ENCODE measurements at regions not wholly inside any gene's neighbourhood (a gene's known extent, or its start where the extent isn't known, plus 50 kb on each side); places are given as distances from the start of the nearest gene placed in this dataset.

- no peak for DNase-seq
Observed at GRCh38 chr3:99087277-99087676, 185.8 kb upstream of the DCBLD2 start.

- no peak for DNase-seq
Observed at GRCh38 chr3:99084826-99085225, 183.3 kb upstream of the DCBLD2 start.

DNA sequence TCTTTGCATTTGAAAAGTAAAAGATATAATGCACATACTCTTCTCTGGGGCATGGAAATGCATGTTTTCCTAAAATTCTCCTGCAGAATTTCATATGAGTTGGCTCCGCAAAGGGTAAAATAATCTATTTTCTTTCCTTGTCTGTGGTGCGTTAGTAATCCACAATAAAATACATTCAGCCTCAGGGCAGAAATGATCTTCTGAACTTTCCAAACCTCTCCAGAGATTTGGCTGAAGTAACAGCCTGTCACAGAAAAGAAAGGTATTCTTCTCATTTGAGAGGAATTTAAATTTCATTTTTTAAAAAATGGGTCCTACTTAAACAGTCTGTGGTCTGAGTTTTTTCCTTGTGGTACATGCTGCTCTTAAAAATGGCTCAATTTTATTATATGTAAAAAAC, 182.7 kb upstream of the DCBLD2 start:
- no peak for DNase-seq

GRCh38 chr3:99071096-99071495, 169.6 kb upstream of the DCBLD2 start:
- DNase-seq = no peak

DNA sequence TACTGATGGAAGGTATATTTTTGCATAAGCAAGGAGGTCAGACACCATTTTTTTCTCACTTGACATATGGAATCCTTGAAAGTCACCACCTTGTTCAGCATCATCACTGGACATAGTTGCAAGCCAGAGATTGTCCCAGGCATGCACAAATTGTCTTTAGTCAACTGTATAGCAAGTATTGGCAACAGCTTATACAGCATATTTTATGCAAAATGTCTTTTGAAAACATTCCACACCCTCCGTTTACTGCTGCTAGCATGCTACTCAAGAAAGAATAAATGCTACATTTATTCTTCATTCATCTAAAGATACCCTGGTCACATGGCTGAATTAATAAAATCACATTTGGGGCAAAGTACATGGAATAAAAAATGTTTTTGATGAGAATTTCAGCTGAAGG, 168.5 kb upstream of the DCBLD2 start:
- no peak for DNase-seq

- no peak for DNase-seq
Observed at GRCh38 chr3:99066863-99067262, 165.4 kb upstream of the DCBLD2 start.

DNA sequence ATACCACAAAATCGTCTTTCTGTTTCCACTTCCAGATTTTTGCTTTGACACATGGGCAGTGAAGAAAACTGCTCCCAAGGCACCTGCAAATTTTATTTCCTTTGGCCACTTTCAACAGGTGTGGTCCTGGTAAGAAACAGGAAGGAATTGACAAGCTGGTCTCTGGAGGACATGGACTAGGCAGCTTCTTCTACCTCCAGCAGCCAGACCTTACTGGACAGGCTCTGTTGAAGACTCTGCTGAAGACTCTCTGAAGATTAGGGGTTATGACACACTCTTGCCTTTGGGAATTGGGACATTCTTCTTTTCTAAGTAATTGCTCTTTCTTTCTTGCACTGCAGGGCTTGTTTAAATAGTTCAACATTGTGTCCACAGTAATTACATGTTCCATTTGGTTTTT, 147.7 kb upstream of the DCBLD2 start:
- DNase-seq = no peak

DNA sequence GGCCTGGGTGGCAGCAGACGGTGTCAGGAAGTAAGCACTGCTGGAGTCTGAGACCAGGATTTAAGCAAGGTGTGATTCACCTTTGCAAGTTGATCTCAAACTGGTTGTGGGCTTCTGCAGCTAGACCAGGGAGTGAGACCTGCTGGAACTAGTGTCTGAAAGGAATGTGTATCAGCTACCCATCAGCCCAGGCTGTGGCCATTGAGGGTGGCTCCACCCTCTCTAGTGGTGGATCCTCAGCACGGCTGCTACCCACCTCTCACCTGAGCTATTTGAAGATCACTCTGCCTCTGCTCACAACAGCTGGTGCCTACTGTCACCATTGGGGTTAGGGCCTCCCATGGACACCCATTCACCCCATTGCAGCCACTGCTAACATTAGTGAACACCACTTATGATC, 140.3 kb upstream of the DCBLD2 start:
- DNase-seq = no peak

DNA sequence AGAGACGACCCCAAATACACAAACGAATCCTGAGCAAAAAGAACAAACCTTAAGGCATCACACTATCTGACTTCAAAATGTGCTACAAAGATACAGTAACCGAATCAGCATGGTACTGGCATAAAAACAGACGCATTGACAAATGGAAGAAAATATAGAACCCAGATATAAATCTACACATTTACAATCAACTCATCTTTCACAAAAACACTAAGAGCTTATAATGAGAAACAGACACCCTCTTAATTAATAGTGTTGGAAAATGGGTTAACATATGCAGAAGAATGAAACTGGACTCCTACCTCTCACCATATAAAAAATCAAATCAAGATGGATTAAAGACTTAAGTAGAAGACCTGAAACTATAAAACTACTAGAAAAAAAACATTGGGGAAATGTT, 130.3 kb upstream of the DCBLD2 start:
- no peak for DNase-seq

DNA sequence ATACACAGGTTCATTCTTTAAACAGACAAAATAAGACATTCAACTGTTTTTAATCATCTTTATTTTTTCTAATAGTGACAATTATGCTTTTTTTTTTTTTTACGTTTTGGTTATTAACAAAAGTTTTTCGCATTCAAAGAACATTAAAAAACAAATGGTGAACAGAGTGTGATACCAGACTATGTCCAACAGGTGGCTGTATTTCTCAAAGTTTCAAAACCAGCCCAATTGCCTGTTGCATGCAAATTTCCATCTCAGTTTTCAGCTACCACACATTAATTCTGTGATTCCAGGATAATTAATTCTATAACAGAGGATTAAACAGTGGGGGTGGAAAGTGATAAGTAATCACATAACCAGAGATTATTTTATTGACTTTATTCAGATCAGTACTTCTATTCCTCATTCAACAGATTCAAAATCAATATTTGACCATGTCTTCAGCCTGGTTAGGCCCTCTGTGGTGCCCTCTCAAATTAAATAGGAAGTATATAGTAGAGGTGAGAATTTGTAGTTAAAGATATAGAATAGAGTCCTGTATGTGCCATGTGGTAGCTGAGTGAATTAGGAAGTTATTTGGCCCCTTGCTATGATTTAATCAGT, 122.2 kb upstream of the DCBLD2 start:
- no peak for DNase-seq

- DNase-seq = no peak
Observed at GRCh38 chr3:99021466-99021865, 120.0 kb upstream of the DCBLD2 start.

GRCh38 chr3:99016452-99016851, 115.0 kb upstream of the DCBLD2 start:
- no peak for DNase-seq

- DNase-seq = no peak
Observed at GRCh38 chr3:99013777-99014315, 112.4 kb upstream of the DCBLD2 start.

DNA sequence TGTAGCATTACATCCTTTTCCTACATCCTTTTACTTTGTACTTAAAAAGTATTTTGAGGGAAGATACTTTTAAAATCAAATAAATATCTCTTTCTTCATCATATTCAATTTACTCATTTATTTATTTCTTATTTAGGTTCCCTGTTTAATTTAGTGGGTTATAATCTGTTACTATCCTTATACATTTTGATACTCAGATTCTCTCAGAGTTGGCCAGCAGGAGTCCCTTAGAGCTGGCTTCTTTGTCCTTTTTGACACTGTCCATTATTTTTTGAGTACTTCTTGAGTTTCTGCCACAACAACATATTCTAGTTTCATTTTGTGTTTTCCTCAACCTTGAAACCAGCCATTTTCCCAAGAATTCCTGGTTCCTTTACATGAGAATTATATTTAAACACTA, 111.6 kb upstream of the DCBLD2 start:
- DNase-seq = no peak

GRCh38 chr3:99012051-99012450, 110.6 kb upstream of the DCBLD2 start:
- no peak for DNase-seq

- no peak for DNase-seq
Observed at GRCh38 chr3:99009851-99010250, 108.4 kb upstream of the DCBLD2 start.

- no peak for DNase-seq
Observed at GRCh38 chr3:99006686-99007085, 105.2 kb upstream of the DCBLD2 start.

- no peak for DNase-seq
Observed at GRCh38 chr3:98999675-99000074, 98.2 kb upstream of the DCBLD2 start.

DNA sequence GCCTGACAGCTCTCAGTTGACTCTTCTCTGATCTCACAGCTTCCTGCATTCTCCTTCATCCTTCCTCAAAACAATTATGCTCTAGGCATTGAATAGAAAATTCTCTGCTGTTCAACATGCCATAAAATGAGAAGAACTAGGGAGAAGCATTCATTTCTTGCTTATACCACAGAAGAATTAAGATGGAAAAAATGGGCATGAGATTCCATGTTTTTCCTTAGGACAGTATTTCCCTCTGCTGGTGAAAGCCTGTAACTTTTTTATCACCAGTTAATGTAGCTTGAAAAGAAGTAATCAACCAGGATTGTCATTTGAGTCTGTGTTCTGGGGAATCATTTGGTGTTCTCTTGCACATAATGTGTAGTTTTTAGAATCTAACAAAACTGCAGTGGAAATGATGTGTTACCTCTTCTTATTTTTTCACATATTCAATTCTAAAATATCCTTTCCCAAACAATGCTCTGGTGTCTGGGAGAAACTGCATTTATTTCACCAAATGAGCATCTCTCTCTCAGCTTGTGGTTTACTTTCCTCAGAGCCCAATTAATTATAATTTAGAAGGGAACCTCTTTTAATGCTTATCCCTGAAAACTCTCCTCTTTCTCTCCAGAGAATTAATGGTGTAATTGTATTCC, 92.8 kb upstream of the DCBLD2 start:
- DNase-seq = no peak

DNA sequence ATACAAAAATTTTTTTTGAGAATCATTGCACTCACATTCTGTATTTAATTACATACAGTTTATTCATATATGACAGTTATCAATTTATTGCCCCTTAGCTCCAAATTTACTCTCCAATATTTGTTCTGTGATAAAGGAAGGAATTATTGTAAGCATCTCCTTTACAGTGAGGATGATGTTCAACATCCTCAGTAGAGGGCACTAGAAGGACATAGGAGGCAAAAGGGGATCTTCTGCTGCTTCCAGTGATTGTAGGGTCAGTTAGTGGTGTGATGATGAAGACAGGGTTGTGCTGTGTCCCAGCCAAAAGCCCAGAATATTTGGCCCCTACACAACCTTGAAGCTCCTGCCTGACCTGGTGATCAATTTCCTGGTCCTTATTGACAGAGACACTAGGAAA, 89.9 kb upstream of the DCBLD2 start:
- no peak for DNase-seq

- DNase-seq = no peak
Observed at GRCh38 chr3:98990657-98991056, 89.2 kb upstream of the DCBLD2 start.

DNA sequence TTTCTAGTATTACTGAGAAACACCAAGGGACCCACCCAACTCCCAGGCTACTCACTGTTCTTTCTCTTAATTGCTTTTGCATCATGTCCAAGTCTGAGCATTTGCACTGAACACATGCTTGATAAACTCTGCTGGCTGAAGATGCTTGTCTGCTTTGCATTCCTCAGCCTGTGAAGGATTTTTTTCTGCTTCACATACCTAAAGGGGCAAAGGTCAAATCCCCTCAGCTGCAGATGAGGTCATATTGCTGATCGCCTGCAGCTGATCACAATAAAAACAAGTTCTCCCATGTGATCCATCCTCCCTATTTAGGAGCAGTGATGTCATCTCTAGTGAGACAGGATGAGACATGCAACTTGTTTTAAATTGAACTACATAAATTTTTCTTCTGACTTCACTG, 84.6 kb upstream of the DCBLD2 start:
- DNase-seq = no peak

GRCh38 chr3:98985431-98985830, 83.9 kb upstream of the DCBLD2 start:
- no peak for DNase-seq

GRCh38 chr3:98984024-98984423, 82.5 kb upstream of the DCBLD2 start:
- no peak for DNase-seq

DNA sequence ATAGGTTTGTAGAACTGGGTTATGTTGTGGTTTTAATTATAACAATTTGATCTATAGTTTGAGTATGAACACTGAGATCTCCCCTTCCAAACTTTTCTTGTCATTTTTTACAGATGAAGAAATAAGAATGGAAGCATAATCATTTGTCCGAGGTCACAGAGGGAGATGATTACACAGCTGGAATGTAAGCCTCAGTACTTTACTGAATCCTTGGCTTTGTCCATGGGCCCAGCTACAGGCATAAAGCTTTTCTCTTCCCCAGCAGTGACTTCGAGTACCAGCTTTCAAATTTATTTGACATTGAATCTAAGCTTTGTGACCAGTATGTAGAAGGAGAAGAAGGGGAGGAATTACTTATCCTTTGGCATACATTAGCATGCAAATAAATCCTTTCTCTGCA, 80.9 kb upstream of the DCBLD2 start:
- no peak for DNase-seq
